Esophagus (tissue), 2 donors: ENCODE measurements at regions not wholly inside any gene's neighbourhood (a gene's known extent, or its start where the extent isn't known, plus 50 kb on each side); places are given as distances from the start of the nearest gene placed in this dataset.

Experiments used
- H3K27ac ChIP-seq, 2 donors: one replicate each; pipeline ENCODE4 v1.5.1; 2013; ENCODE audit warnings: low read depth in 2 of 2, mild to moderate bottlenecking in 2 of 2, inconsistent platforms in 1 of 2, low read length in 1 of 2, moderate library complexity in 1 of 2
- H3K27me3 ChIP-seq, 2 donors: one replicate each; pipeline ENCODE4 v1.6.1; 2013; ENCODE audit warnings: low read length in 2 of 2, control low read depth in 1 of 2, mild to moderate bottlenecking in 1 of 2; ENCODE audit not compliant: insufficient read depth in 2 of 2, control insufficient read depth in 1 of 2
- H3K36me3 ChIP-seq, 2 donors: one replicate each; pipeline ENCODE4 v1.6.1; 2013; ENCODE audit warnings: low read length in 1 of 2; ENCODE audit not compliant: control insufficient read depth in 2 of 2, insufficient read depth in 2 of 2
- H3K4me1 ChIP-seq, 2 donors: one replicate each; pipeline ENCODE4 v1.6.1; 2013; ENCODE audit warnings: low read length in 1 of 2; ENCODE audit not compliant: control insufficient read depth in 2 of 2, insufficient read depth in 2 of 2
- H3K4me3 ChIP-seq, 2 donors: one replicate each; pipeline ENCODE4 v1.5.1; 2013; ENCODE audit warnings: low read length in 2 of 2, mild to moderate bottlenecking in 2 of 2, low read depth in 1 of 2, moderate library complexity in 1 of 2
- H3K9me3 ChIP-seq, 2 donors: one replicate each; pipeline ENCODE4 v1.6.1; 2013; ENCODE audit warnings: mild to moderate bottlenecking in 2 of 2, low read depth in 1 of 2, low read length in 1 of 2, moderate library complexity in 1 of 2; ENCODE audit not compliant: control insufficient read depth in 2 of 2, insufficient read depth in 1 of 2
- WGBS, 2 donors: extraction: QIAGEN DNeasy Blood & Tissue Kit; methylation state at CpG; one replicate each; pipeline ENCODE4 v1.1.7; 2013; 5-methylcytosine and 5-hydroxymethylcytosine counted together
- donor health status: healthy with polysubstance abuse.
- donor health status: Bipolar disorder and iron deficiency.

GRCh38 chr17:56648321-56648720, 54.8 kb downstream of the NOG start:
- H3K4me3 ChIP-seq, result no peak overlapping the region
- no peak overlapping the region for H3K27ac ChIP-seq
- no peaks in the 10 kb centered on the region for H3K27me3 ChIP-seq
- no peaks in the 10 kb centered on the region for H3K4me1 ChIP-seq
- H3K36me3 ChIP-seq, result no peaks in the 10 kb centered on the region
- H3K9me3 ChIP-seq, result no peaks in the 10 kb centered on the region
- WGBS, 2 donors, result 75 to 81% methylated on average over 5 of the region's 5 CpGs

DNA sequence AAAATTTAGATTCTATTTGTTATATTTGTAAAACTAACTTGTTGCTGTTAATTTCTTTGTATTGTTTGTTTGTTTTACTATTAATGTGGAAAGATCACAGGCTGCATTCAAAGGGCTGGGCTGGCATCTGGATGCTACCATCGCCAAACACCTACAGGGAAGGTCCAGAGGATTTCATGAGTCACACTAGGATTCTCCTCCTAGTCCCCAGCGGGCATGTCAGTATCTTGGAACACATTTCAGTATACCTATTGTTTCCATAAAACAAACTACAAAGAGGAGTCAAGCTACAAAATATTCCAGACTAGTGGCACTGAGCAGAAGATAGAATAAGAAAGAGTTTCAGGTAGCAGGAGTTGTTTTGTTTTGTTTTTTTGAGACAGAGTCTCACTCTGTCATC, 55.3 kb downstream of the NOG start:
- WGBS, 2 donors, result 45 to 50% methylated on average over 2 of the region's 2 CpGs
- H3K4me1 ChIP-seq, result no peaks in the 10 kb centered on the region
- no peaks in the 10 kb centered on the region for H3K27me3 ChIP-seq
- H3K4me3 ChIP-seq, result no peak overlapping the region
- H3K9me3 ChIP-seq, result no peaks in the 10 kb centered on the region
- no peak overlapping the region for H3K27ac ChIP-seq
- H3K36me3 ChIP-seq, result no peaks in the 10 kb centered on the region

- 33 to 38% methylated on average over 2 of the region's 2 CpGs for WGBS, 2 donors
- no peak overlapping the region for H3K27ac ChIP-seq
- H3K36me3 ChIP-seq, result no peaks in the 10 kb centered on the region
- no peak overlapping the region for H3K4me3 ChIP-seq
- H3K27me3 ChIP-seq, result no peaks in the 10 kb centered on the region
- no peaks in the 10 kb centered on the region for H3K4me1 ChIP-seq
- peaks cover 0 to 4% of the 10 kb centered on the region in 2 donors for H3K9me3 ChIP-seq
Observed at GRCh38 chr17:56652628-56653027, 59.1 kb downstream of the NOG start.

GRCh38 chr17:56653877-56654276, 60.4 kb downstream of the NOG start:
- H3K27me3 ChIP-seq, result no peaks in the 10 kb centered on the region
- no peaks in the 10 kb centered on the region for H3K36me3 ChIP-seq
- 18 to 24% methylated on average over 3 of the region's 3 CpGs for WGBS, 2 donors
- no peak overlapping the region for H3K4me3 ChIP-seq
- H3K4me1 ChIP-seq, result no peaks in the 10 kb centered on the region
- peaks cover 0 to 4% of the 10 kb centered on the region in 2 donors for H3K9me3 ChIP-seq
- H3K27ac ChIP-seq, result no peak overlapping the region

DNA sequence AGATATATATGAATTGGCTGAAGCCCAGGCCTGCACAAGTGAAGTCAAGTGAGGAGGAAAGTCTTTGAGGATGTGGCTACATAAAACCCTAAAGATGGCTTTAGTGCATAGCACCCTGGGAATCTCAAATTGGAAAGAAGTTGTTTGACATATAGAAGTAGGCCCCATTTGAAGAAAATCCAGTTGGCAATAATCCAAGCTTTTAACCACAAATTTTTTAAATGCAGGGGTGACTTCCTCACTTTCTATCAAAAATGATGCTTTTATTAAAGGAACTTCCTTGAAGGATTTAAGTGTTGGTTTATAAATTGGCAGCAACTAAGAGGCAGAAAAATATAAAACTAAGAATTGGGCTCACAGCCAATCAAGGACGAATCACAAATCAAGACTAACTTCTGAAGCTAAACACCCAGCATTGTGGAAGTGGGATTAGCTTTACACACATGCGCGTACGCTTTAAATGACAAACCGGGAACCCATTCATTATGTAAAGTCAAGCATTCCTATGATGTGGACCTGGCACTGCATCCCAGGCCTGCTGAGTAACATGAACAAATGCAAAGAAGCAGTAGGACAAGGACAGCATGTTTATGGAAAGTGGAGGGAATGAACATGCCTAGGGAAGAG, 63.3 kb downstream of the NOG start:
- Histone ChIP-seq H3K4me3 (no peak overlapping the region), H3K9me3 (peaks cover 0 to 4% of the 10 kb centered on the region in 2 donors), H3K27ac (no peak overlapping the region), H3K4me1 (no peaks in the 10 kb centered on the region), H3K27me3 (no peaks in the 10 kb centered on the region), H3K36me3 (no peaks in the 10 kb centered on the region)
- WGBS, 2 donors, result 26 to 47% methylated on average over 5 of the region's 5 CpGs

DNA sequence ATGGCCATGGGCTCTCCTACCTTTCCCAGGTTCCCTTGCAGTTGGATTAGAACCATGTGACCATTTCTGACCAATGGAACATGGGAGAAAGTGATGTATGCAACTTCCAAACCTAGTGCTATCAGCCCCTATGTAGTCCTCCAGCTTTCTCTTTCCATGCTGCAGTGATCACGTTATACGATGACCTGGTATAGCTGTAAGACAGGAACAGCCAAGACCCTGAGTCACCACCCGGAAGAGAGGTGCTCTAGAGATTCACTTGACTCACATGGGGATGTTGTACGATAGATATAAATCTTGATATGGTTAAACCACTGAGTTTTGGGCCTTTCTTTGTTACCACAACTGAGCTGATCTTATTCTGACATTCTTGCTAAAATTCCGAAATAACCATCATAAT, 65.1 kb downstream of the NOG start:
- H3K4me3 ChIP-seq, result no peak overlapping the region
- no peaks in the 10 kb centered on the region for H3K27me3 ChIP-seq
- 94 to 97% methylated on average over 5 of the region's 5 CpGs for WGBS, 2 donors
- no peaks in the 10 kb centered on the region for H3K36me3 ChIP-seq
- no peaks in the 10 kb centered on the region for H3K4me1 ChIP-seq
- peaks cover 0 to 4% of the 10 kb centered on the region in 2 donors for H3K9me3 ChIP-seq
- no peak overlapping the region for H3K27ac ChIP-seq

DNA sequence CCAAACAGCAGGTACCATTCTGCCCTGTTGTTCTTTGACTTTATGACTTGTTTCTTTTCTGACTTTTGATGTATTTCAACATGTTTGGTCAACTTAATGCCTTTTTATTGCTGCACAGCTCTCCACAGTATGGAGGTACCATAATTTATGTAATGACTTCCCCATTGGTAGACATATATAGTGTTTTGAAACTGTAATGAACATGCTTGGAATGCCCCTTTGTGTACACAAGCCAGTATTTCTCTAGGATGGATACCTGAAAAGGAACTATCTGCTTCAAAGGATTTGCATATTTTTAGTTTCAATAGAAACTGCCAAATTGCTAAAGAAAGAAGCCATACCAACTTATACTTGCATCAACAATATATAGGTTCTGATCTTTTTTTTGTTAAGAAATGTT, 66.1 kb downstream of the NOG start:
- no peak overlapping the region for H3K4me3 ChIP-seq

DNA sequence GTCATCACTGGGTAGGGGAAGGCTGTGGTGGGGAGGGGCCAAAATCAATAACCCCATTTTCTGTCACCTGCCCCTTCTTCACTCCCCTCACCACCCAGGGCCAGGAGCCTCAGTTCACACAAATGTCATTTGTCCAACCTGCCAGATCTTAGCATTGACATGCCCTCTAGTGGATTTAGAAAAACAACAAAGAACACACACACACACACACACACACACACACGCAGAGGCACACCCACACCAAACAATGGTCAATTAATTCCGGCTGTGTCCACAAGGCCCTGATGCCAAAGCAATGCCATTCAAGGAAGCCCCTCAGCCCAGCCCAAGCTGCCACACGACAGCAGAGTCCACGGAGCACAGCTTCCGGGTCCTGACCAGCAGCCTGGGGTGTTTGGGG, 68.4 kb downstream of the NOG start:
- Histone ChIP-seq H3K4me1 (no peaks in the 10 kb centered on the region), H3K4me3 (no peak overlapping the region), H3K9me3 (no peaks in the 10 kb centered on the region), H3K27me3 (no peaks in the 10 kb centered on the region), H3K27ac (no peak overlapping the region), H3K36me3 (no peaks in the 10 kb centered on the region)
- 62 to 78% methylated on average over 5 of the region's 5 CpGs for WGBS, 2 donors

More for the DNA sequence above, 66.1 kb downstream of the NOG start:
- Histone ChIP-seq H3K36me3 (no peaks in the 10 kb centered on the region), H3K9me3 (peaks cover 0 to 4% of the 10 kb centered on the region in 2 donors), H3K27ac (no peak overlapping the region), H3K4me1 (no peaks in the 10 kb centered on the region), H3K27me3 (no peaks in the 10 kb centered on the region)

GRCh38 chr17:56665864-56666263, 72.4 kb downstream of the NOG start:
- Histone ChIP-seq H3K27me3 (no peaks in the 10 kb centered on the region), H3K9me3 (no peaks in the 10 kb centered on the region), H3K4me3 (no peak overlapping the region), H3K4me1 (no peaks in the 10 kb centered on the region), H3K36me3 (no peaks in the 10 kb centered on the region), H3K27ac (no peak overlapping the region)
- WGBS, 2 donors, result 47 to 53% methylated on average over 6 of the region's 6 CpGs

DNA sequence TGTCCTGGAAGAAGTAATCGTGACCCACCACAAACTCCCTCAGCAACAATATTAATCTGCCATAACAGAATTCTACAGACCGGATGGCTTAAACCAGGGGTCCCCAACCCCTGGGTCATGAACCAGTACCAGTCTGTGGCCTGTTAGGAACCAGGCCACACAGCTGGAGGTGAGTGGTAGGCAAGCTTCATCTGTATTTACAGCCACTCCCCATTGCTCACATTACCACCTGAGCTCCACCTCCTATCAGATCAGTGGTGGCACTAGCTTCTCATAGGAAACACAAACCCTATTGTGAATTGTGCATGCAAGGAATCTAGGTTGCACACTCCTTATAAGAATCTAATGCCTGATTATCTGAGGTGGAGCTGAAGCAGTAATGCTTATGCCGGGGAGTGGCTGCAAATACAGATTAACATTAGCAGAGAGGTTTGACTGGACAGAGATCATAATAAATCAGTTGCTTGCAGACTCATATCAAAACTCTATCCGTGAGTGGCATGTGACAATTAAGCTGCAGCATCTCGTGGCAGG, 74.5 kb downstream of the NOG start:
- Histone ChIP-seq H3K27me3 (no peaks in the 10 kb centered on the region), H3K4me1 (no peaks in the 10 kb centered on the region), H3K4me3 (no peak overlapping the region), H3K9me3 (no peaks in the 10 kb centered on the region), H3K27ac (no peak overlapping the region), H3K36me3 (no peaks in the 10 kb centered on the region)
- WGBS, 2 donors, result 63 to 66% methylated on average over 5 of the region's 5 CpGs
